ENCODE measurements at regions not wholly inside any gene's neighbourhood (a gene's known extent, or its start where the extent isn't known, plus 50 kb on each side); places are given as distances from the start of the nearest gene placed in this dataset.
"Not testable (repeated sequence)": the region's sequence is repeated elsewhere in the genome, so short reads cannot be mapped to it uniquely, and the experiment has no call there.

DNA sequence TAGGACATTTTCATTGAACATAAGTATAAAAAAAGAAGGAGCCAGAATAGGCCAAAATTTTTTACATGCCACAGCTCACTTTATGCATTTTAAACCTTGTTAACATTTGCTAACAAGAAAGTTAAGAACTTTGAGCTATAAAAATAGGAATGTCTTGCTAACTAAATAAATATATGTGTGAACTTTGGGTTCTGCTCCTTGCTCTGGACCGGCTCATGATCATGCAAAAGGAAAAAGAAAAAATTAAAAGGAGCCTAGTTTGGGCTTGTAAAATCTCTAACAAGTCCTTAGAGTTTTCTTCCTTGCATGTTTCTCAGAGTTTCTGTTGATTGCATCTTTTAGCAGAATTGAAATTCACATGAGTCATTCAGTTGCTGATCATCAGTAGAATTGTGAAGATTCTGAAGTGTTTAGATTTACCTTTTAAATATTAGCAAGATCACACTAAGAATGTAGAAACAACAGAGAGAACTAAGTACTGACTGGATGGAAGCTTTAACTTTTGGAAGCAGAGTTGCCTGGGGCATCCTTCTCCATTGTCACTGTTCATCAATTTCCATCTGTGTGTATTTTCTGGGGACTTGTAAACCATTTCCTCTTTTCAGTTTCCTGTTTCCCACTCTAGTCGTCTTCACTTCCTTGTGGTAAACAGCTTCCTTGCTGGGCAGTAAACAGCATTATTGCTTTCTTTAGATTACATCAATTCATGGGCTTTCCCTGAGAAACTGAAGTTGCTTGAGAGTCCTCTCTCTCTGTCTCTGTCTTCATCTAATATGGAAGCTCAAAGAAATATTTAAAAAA, 458.4 kb upstream of the BTBD3 start:
- DNase-seq (ENCODE audit: low spot score): no peak

DNA sequence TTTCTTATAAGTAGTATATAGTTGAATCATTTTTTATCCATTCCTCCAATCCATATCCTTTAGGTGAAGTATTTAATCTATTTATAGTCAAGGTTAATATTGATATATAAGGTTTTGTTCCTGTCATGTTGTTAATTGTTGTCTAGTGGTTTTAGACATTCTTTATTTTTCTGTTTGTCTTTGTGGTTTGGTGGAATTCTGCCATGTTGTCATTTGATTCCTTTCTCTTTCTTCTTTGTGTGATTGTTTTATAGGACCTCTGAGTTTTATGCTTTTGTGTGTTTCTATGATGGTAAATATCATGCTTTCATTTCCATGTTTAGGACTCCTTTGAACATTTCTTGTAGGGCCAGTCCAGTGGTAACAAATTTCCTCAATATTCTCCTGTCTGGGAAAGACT, 450.3 kb upstream of the BTBD3 start:
- DNase-seq (ENCODE audit: low spot score): no peak

DNA sequence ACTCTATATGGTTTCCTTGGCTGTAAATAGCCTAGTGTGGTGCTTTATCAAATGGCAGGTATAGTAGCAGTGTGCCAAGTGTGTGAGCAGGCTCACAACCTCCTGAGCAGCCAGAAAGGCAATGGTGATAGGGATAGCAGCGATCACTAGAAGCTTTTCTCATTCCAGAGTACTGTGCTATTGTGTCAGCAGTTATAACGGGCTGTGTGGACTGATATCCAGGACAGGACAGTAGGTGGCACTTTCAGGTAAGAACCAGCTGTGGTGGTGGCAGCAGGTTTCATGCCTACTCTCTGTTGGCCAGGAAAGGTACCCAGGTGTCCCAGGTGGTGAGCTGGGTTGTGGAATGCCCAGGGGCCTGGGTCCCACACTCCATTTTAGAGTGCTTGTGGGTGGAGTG, 448.8 kb upstream of the BTBD3 start:
- DNase-seq (ENCODE audit: low spot score): no peak

DNA sequence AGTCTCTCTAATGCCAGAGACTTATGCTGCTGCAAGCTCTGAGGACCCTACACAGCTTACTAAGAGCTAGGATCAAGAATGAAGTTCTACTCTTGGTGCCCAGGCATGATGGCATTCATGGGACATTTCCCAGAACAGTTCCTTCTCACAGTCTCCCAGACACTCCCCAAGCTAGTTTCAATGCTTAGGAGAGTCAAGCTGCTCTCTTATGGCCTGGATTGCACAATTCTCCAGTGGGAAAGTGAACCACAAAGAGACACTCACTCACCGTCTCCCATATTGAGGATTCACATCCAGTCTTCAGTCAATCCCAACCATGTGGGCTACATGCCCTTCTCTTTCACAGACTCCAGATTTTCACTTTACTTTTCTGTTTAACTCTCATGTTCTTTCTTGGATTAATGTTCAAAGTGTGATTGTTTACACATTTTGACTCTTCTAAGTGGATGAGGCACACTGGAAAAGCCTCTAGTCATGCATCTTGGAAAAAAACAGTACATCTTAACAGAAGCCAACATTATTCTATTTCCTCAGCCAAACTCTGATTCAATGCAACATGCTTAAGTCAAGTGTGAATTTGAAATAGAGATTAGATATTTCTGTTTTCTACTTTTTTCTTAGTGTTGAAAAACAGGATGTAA, 447.8 kb upstream of the BTBD3 start:
- no peak for DNase-seq (ENCODE audit: low spot score)

DNA sequence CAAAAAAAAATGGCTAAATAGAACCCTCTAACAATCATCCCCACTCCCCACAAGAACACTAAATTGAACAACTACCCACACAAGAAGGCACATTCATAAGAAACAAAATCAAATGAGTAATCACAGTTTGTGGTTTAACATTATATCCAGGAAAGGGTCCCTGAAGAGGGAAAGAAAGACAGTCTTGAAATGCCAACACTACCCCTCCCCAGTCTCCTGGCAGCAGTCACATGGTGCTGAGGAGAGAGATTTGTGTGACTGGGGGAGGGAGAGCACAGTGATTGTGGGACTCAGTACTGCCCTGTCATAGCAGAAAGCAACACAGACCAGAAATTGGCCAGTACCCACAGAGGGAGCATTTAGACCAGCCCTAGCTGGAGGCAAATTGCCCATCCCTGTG, 443.7 kb upstream of the BTBD3 start:
- DNase-seq (ENCODE audit: low spot score): no peak

DNA sequence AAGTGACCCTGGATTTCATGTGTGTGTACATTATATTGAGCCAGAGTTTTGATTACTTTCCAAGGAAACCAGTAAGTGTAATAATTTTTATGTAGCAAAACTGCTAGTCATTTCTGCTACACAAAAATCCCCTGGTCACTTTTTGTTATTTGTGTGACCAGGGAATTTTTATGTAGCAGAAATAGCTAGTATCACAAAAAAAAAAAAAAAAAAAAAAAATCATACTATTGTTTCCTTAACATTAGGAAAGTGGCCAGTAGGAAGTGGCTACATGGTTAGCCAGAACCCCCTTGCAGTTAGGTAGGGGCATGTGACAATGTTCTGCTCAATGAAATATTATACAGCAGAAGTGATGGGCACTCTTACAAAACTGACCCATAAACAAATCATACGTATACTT, 434.0 kb upstream of the BTBD3 start:
- DNase-seq (ENCODE audit: low spot score): no peak

DNA sequence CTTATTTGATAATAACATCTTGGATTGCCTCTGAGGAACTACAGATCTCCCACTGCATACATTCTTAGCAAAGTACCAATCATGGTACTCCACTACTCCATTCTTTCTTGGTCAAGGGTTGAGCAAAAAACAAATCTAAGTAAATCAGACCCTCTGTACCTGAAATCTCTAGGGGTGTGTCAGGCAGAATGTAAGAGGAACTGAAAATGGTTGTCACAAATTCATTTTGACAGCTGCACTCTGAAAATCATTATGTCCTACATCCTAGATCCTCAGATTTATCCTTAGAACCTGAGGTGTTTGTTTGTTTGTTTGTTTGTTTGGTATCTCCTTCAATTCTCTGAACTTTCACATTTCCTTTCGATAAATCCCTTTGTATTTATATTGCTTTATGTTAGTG, 433.2 kb upstream of the BTBD3 start:
- no peak for DNase-seq (ENCODE audit: low spot score)

DNA sequence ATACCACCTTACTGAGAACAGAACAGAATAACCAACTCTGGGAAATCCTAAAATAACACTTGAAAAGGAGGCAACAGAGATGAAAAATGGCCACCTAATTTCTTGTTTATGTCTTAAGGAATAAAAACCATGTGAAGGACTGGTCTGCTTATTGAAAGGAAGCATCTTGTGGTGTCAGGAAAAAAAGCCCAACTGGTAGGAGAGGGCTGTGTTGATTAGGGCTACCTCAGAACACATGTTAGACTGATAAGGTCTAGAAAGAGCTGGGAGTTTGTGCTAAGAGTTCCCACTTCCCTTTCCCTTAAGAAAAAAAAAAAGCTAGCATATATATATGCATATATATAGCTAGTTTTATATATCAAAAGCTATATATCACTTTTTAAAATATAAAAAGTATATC, 425.3 kb upstream of the BTBD3 start:
- DNase-seq (ENCODE audit: low spot score): no peak

DNA sequence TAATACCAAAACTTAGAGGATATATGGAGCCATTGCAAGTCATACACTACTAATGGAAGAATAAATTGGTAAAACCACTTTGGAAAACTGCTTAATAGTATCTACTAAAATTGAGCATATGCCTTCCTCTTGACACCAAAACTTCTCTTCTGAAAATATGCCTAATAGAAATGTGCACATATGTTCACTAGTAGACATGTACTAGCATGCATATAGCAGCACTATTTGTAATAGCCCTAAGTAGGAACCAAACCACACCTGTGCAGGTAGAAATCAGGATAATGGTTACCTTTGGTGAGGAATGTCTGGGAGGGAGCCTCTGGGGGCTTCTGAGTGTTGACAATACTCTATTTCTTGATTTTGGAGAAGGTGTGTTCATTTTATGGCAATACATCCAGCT, 424.8 kb upstream of the BTBD3 start:
- DNase-seq (ENCODE audit: low spot score): no peak

DNA sequence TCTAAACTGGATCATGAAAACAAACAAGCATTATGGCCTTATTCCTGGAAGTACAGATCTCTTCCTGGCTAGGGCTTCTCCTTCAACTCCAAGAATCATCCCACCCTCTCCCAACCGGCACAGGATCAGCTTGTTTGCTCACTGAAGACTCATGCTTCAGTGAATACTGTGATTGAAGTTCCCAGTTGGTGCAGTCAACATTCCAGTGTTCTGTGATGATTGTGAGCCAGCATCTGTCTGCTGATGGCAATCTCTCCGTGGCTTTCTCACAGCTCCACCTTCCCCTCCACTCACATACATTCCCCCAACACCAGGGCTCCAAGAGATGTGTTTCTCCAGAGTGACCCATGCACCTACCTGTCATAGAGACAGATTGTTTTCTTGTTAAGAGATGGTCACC, 421.3 kb upstream of the BTBD3 start:
- no peak for DNase-seq (ENCODE audit: low spot score)

DNA sequence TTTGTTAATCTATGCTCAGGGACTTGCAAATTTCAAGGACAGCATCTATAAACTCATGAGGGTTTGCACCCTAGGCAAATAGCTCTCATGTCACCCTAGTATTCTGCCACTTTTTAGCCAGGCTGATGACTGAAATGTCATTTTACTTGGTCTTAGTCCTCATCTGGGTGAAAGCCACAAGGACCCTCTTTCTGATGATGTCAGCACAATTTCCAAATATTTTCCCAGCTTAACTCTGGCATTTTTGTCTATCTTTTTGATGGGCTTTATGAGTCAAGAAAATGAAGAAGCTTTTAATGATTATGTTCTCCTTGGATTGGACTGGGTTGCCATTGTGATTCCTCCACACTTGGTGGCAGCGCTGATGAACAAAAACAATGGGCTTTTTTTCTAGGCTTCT, 420.1 kb upstream of the BTBD3 start:
- DNase-seq (ENCODE audit: low spot score): no peak

DNA sequence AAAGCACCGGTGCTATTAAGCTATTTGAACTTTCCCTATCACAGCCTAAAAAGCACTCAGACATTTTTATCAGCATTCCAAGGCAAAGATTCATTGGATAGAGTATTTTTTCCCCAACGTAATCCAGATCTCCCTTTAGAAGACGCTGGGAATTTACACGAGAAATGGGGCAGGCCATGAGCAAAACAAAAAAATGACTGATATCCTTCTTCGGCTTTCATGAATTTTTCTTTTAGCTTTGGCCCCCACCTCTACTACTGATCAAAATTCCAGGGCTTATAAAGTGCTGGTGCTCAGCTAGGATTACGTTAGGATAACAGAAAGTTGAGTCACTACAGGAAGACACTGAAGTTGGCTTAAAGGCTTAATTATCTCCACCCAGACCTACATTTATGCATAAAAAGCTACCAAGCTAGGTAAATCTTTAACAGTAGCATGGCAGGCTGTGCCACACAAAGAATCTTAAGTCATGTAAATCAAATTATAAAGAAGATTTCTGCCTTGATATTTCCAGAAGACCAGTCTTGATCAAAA, 418.5 kb upstream of the BTBD3 start:
- no peak for DNase-seq (ENCODE audit: low spot score)

DNA sequence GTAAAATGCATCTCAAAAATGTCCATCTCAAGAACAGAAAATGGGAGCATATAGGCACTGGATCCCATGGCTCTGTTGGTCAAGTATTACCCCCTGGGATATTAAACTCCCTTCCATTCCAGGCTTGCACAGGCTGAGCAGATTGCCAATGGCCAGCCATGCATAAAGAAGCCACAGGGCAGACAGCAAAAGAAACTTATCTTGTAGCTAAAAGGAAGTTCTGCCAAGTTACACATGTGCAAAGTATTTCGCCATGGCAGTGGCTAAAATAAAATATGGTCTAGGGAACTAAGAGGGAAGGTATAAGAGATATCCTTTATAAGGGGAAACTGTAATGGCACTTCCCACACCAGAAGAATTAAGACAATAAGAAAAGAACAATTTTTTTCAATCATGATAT, 415.6 kb upstream of the BTBD3 start:
- no peak for DNase-seq (ENCODE audit: low spot score)

DNA sequence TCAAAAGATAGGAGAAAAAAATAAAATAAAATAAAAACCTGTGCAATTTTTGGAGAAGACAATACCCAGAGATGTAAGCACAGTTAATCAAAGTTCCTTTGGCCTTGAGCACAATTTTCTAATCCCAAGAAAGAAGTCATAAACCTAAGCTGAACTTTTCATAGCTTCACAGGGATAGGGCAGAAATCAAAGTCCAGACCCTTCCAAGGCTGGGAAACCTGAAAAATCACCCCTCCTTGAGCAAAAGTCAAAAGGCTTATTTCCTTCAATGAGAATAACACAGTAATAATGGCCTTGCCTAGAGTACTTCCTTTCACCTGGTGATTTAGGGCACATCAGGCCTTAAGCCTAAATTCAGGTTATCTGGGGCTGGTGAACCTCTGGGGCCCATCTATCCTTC, 415.0 kb upstream of the BTBD3 start:
- DNase-seq (ENCODE audit: low spot score): no peak

DNA sequence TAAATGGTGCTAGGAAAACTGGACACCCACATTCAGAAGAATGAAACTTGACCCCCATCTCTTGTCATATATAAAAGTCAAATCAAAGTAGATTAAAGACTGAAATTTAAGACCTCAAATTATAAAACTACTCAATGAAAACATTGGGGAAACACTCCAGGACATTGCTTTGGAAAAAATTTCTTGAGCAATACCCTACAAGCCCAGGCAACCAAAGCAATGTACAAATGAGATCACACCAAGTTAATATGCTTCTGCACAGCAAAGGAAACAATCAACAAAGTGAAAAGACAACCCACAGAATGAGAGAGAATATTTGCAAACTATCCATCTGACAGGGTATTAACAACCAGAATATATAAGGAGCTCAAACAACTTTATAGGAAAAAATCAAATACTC, 407.9 kb upstream of the BTBD3 start:
- no peak for DNase-seq (ENCODE audit: low spot score)

DNA sequence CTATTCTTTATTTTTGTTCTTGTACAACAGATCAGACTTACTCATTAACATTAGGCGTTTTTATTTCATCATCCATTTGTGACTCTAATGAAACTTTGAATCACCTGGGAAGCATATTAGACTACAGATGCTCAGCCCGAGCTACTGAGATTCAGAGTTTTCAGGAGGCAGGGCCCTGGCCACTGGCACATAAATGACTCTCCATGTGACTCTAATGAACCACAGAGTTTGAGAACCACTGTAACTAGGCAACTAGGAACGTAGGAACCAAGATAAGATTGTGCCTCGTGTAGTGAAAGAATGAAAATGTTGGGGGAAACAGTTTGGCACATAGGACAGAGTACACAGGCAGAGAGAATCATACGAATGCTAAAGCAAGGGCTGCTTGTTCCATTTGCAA, 405.9 kb upstream of the BTBD3 start:
- DNase-seq (ENCODE audit: low spot score): no peak

DNA sequence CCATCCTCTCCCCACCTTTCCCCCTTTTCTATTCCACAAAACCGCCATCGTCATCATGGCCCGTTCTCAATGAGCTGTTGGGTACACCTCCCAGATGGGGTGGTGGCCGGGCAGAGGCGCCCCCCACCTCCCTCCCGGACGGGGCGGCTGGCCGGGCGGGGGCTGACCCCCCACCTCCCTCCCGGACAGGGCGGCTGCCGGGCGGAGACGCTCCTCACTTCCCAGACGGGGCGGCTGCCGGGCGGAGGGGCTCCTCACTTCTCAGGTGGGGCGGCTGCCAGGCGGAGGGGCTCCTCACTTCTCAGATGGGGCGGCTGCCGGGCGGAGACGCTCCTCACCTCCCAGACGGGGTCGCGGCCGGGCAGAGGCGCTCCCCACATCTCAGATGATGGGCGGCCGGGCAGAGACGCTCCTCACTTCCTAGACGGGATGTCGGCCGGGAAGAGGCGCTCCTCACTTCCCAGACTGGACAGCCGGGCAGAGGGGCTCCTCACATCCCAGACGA, 404.4 kb upstream of the BTBD3 start:
- DNase-seq (ENCODE audit: low spot score): not testable (repeated sequence)

DNA sequence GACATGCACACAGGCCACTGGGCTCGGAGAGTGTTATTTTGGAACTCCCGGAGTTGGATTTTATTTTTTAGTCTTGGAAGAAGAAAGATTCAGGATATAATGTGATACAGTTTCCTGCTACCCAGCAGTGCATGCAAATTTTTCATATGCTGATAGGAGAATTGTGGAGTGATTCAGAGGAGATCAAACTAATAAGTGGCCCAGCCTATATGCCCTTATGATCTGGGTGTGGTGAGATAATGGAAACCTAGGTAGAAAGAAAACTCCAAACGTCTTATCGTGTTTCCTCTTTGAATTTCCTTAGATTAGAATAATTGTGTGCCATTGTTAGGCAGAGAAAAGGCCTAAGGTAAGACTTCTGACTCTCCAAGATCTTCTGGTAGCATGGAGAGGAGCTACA, 401.2 kb upstream of the BTBD3 start:
- no peak for DNase-seq (ENCODE audit: low spot score)

DNA sequence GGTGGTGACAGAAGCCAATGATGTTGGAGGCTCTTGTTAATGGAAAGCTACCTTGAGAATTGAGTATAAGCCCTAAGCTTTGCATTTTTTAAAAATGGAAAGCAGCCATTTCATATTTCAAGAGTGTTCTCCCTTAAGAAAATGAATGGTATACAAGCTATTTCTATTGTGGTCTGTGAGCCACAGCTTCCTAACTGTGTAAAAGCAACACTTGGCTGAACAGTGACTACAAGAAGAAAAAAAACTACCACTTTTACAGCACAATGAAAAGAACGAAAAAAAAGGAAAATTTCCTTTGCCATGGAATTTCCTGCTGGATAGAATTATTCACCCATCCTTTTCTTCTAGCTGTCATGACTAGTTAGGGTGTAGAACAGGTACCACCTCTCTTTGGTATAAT, 397.1 kb upstream of the BTBD3 start:
- DNase-seq (ENCODE audit: low spot score): no peak

DNA sequence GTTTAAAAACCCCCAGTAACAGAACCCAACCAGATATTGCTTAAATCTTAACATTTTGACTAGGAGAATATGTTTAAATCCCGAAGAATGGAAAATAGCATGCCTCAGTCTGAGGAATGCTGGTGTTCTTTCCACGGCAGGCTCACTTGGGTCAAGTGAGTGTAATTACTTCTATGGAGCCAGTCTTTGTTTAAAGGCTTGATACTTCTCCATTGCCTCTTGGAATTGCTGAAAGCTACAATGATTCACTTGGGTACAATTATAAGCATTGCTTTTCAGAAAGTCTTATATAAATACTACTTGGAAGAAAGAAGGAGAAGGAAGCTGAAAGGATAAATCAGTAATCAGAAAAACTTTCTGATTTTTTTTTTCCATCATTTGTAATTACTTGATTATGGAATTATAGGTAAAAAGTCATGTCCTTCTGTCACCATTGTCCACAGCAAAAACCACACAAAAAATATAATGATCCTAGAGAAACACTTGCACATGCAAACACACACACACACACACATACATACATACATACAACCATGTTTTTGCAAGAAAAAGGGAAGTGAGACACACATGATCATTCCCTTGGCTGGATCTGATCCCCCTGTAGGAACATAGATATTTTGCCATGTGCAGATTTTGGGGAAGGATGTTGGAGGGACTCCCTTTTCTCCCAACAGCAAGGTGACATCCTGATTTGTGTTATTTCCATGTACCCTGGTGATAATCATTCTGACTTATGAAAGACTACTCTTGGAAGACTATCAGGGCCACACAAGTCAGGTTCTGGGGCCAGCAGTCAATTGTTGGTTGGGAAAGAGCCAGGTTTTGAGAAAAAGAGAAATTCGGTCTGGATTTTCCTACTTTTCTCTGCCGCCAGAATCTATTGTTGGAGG, 396.0 kb upstream of the BTBD3 start:
- no peak for DNase-seq (ENCODE audit: low spot score)

DNA sequence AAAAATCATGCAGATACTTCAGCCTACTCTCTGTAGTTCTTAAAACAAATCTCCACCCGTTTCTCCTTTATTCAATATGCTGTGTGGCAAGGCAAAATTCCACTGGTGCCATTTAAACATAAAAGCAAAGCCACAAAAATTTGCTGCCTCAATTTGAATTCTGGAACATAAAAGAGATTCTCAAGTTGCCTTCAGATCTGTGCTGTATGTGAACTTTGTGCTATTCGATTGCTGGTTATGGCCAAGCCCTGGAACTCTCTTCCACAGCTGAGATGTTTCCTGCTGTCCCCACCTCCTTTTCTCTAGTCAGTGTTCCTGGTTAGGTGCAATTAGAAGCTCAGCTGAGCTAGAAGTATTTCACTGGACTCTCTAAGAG, 395.3 kb upstream of the BTBD3 start:
- DNase-seq (ENCODE audit: low spot score): no peak

DNA sequence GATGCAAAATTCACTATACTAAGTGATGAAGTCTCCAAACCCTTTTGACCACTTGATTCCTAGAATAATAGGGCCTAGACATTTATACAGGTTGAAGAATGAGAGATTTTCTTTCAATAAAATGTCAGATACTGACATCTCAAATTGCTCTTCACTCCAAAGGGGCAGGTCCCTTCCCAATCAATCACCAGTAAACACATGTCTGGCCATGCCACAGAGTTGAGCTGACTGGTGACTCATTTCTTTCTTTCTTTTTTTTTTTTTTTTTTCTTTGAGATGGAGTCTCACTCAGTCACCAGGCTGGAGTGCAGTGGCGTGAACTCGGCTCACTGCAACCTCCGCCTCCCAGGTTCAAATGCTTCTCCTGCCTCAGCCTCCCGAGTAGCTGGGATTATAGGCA, 388.6 kb upstream of the BTBD3 start:
- DNase-seq (ENCODE audit: low spot score): no peak

DNA sequence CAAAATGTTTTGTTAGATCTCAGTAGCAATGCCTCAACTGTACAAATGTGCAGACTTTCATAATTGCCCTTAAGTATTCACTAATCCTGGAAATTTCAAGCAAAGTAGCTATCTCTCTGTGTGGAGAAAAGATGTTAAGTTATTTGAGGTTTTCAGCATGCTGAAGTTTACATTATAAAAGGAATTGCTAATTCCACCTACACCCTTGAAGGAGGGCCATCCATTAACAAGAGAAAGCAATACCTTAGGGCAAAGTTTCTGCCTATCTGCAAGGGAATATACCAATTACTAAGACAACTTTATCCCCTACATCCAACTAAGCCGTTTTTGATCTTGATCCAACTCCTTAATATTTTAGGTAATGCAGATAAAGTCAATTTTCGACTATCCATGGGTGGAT, 380.7 kb upstream of the BTBD3 start:
- DNase-seq (ENCODE audit: low spot score): no peak

Data from hepatic stellate cell (primary cell).